HCT116 (cell line): ENCODE measurements at regions not wholly inside any gene's neighbourhood (a gene's known extent, or its start where the extent isn't known, plus 50 kb on each side); places are given as distances from the start of the nearest gene placed in this dataset.

Source experiments
- ATAC-seq: fragments of 200-7000 bp; cut with Tn5 transposase; 2 replicates; pipeline ENCODE4 v1.9.1; 2020; ENCODE audit warnings: mild to moderate bottlenecking, moderate library complexity
- BruUV-seq: library from RNA; stranded (reverse); fragments of 400-500 nt; replicated peaks from 2 replicates; lab custom pipeline; 2021; lab: Mats Ljungman, UMichigan
- CTCF ChIA-PET: fragments of 300-600 bp; sonication (Branson Sonifier 250); formaldehyde crosslinking; loops from one replicate; lab custom pipeline; 2021; ENCODE audit warnings: antibody characterized with exemption; lab: Charles Lee
- POLR2A ChIA-PET: fragments of 300-600, 350-600 bp; sonication (Branson Sonifier 250); formaldehyde crosslinking; loops from one replicate; lab custom pipeline; 2021; ENCODE audit warnings: antibody characterized with exemption; lab: Charles Lee
- RAD21 ChIA-PET, 2 experiments: fragments of 300-600 bp; sonication (Branson Sonifier 250); formaldehyde crosslinking; loops; one replicate each; lab custom pipeline; 2023; ENCODE audit warnings: low total read pairs in 2 of 2; ENCODE audit not compliant: uncharacterized antibody in 2 of 2, unreplicated experiment in 2 of 2, low non-redundant PET in 1 of 2; lab: Charles Lee
- DNase-seq: peaks from one replicate; pipeline ENCODE4 v3.0.0-alpha.2; 2010; ENCODE audit warnings: low read depth, low spot score
- H2AFZ ChIP-seq: fragments of 200-600 bp; shearing (Covaris generic), sonication (generic); 2 replicates; pipeline ENCODE4 v1.6.1; 2017; ENCODE audit warnings: low read depth, mixed run types, mixed read lengths, antibody characterized with exemption, low read length; ENCODE audit not compliant: poor library complexity, severe bottlenecking
- H3K27ac ChIP-seq: 2 replicates; pipeline ENCODE4 v1.5.1; 2012; ENCODE audit warnings: low read depth, low read length
- H3K27me3 ChIP-seq: fragments of 200-600 bp; sonication (generic); 2 replicates; pipeline ENCODE4 v1.6.1; 2016; ENCODE audit warnings: mixed run types, low read length, mixed read lengths; ENCODE audit not compliant: insufficient read depth
- H3K36me3 ChIP-seq, 2 experiments: fragments of 200-500 bp in 1 of 2; fragments of 200-600 bp in 1 of 2; sonication (Bioruptor generic) in 1 of 2; sonication (generic) in 1 of 2; 2 replicates each; pipeline versions ENCODE4 v1.5.1 to v1.6.1; 2014 to 2016; ENCODE audit warnings: low read length in 2 of 2, inconsistent platforms in 1 of 2, mixed read lengths in 1 of 2, mixed run types in 1 of 2; ENCODE audit not compliant: insufficient read depth in 2 of 2, control insufficient read depth in 1 of 2
- H3K4me1 ChIP-seq, 2 experiments: fragments of 200-600 bp in 1 of 2; sonication (generic) in 1 of 2; 2 replicates each; pipeline versions ENCODE4 v1.5.1 to v1.6.1; 2012 to 2017; ENCODE audit warnings: low read length in 2 of 2, inconsistent platforms in 1 of 2, mild to moderate bottlenecking in 1 of 2, mixed read lengths in 1 of 2, mixed run types in 1 of 2, moderate library complexity in 1 of 2; ENCODE audit not compliant: insufficient read depth in 2 of 2, control insufficient read depth in 1 of 2
- H3K4me2 ChIP-seq: fragments of 200-600 bp; sonication (generic); 2 replicates; pipeline ENCODE4 v1.6.1; 2017; ENCODE audit warnings: mixed run types, low read length, mixed read lengths
- H3K4me3 ChIP-seq, 2 experiments: fragments of 200-600 bp in 1 of 2; sonication (generic) in 1 of 2; replicated peaks in 1 of 2; 2 replicates each; pipeline ENCODE4 v1.5.1; 2011 to 2016; ENCODE audit warnings: low read length in 2 of 2, control low read depth in 1 of 2, low read depth in 1 of 2, mild to moderate bottlenecking in 1 of 2, mixed read lengths in 1 of 2, mixed run types in 1 of 2
- H3K79me2 ChIP-seq: fragments of 200-600 bp; sonication (generic); 2 replicates; pipeline ENCODE4 v1.6.1; 2017; ENCODE audit warnings: mild to moderate bottlenecking, mixed run types, low read length, moderate library complexity, mixed read lengths; ENCODE audit not compliant: insufficient read depth
- H3K9ac ChIP-seq: fragments of 200-600 bp; sonication (generic); 2 replicates; pipeline ENCODE4 v1.6.1; 2016; ENCODE audit warnings: low read length, mixed read lengths
- H3K9me2 ChIP-seq: fragments of 200-600 bp; sonication (generic), shearing (Covaris generic); 2 replicates; pipeline ENCODE4 v1.6.1; 2017; ENCODE audit warnings: mixed run types, mild to moderate bottlenecking, moderate library complexity; ENCODE audit not compliant: insufficient read depth
- H3K9me3 ChIP-seq, 2 experiments: fragments of 200-500 bp in 1 of 2; fragments of 200-600 bp in 1 of 2; sonication (Bioruptor generic) in 1 of 2; sonication (generic) in 1 of 2; 2 replicates each; pipeline ENCODE4 v1.6.1; 2014 to 2017; ENCODE audit warnings: low read length in 2 of 2, mixed read lengths in 2 of 2, inconsistent platforms in 1 of 2, low read depth in 1 of 2, mild to moderate bottlenecking in 1 of 2, mixed run types in 1 of 2, moderate library complexity in 1 of 2; ENCODE audit not compliant: control insufficient read depth in 1 of 2, insufficient read depth in 1 of 2
- H4K20me1 ChIP-seq: fragments of 200-600 bp; sonication (generic), shearing (Covaris generic); 2 replicates; pipeline ENCODE4 v1.6.1; 2017; ENCODE audit warnings: mixed run types, mild to moderate bottlenecking, moderate library complexity; ENCODE audit not compliant: insufficient read depth
- ATF3 ChIP-seq: IDR thresholded peaks from 2 replicates; pipeline ENCODE4 v1.6.1; 2012
- CEBPB ChIP-seq: IDR thresholded peaks from 2 replicates; pipeline ENCODE4 v1.6.1; 2012; ENCODE audit warnings: low read depth
- CTCF ChIP-seq, 3 experiments: fragments of 200-600 bp in 1 of 3; sonication (generic) in 1 of 3; IDR thresholded peaks in 2 of 3; conservative IDR thresholded peaks in 1 of 3; 2 replicates each; pipeline ENCODE4 v1.5.1; 2012 to 2017; ENCODE audit warnings: low read depth in 2 of 3, low read length in 2 of 3, antibody characterized with exemption in 1 of 3, borderline replicate concordance in 1 of 3, control low read depth in 1 of 3, mild to moderate bottlenecking in 1 of 3, mixed read lengths in 1 of 3, mixed run types in 1 of 3, moderate library complexity in 1 of 3; ENCODE audit not compliant: insufficient read depth in 1 of 3
- EGR1 ChIP-seq: IDR thresholded peaks from 2 replicates; pipeline ENCODE4 v1.6.1; 2012; ENCODE audit warnings: low read depth
- ELF1 ChIP-seq: IDR thresholded peaks from 2 replicates; pipeline ENCODE4 v1.6.1; 2012; ENCODE audit warnings: low read depth, borderline replicate concordance
- JUND ChIP-seq: IDR thresholded peaks from 2 replicates; pipeline ENCODE4 v1.6.1; 2012
- MAX ChIP-seq: IDR thresholded peaks from 2 replicates; pipeline ENCODE4 v1.6.1; 2012
- POLR2A ChIP-seq: IDR thresholded peaks from 2 replicates; pipeline ENCODE4 v1.7.0; 2011; ENCODE audit warnings: borderline replicate concordance; ENCODE audit not compliant: insufficient read depth, insufficient read length; ENCODE audit errors: extremely low read depth
- RAD21 ChIP-seq: IDR thresholded peaks from 2 replicates; pipeline ENCODE4 v1.6.1; 2012; ENCODE audit warnings: low read depth, mild to moderate bottlenecking
- REST ChIP-seq: IDR thresholded peaks from 2 replicates; pipeline ENCODE4 v1.6.1; 2012; ENCODE audit warnings: low read depth
- SIN3A ChIP-seq: IDR thresholded peaks from 2 replicates; pipeline ENCODE4 v1.6.1; 2012; ENCODE audit warnings: low read depth
- SP1 ChIP-seq: IDR thresholded peaks from 2 replicates; pipeline ENCODE4 v1.6.1; 2012; ENCODE audit warnings: low read depth
- SRF ChIP-seq: IDR thresholded peaks from 2 replicates; pipeline ENCODE4 v1.6.1; 2012; ENCODE audit warnings: low read depth
- YY1 ChIP-seq: IDR thresholded peaks from 2 replicates; pipeline ENCODE4 v1.6.1; 2011; ENCODE audit warnings: low read length, low read depth, moderate library complexity, mild to moderate bottlenecking; ENCODE audit not compliant: insufficient replicate concordance; ENCODE audit errors: extremely low read depth
- ZBTB33 ChIP-seq: IDR thresholded peaks from 2 replicates; pipeline ENCODE4 v1.6.1; 2011; ENCODE audit warnings: mild to moderate bottlenecking, low read length, moderate library complexity; ENCODE audit not compliant: insufficient replicate concordance; ENCODE audit errors: extremely low read depth
- ZFX ChIP-seq: fragments of 450-650 bp; IDR thresholded peaks from 2 replicates; pipeline ENCODE4 v1.6.1; 2017
- ZNF274 ChIP-seq: fragments of 200-500 bp; sonication (Bioruptor generic); IDR thresholded peaks from 2 replicates; pipeline ENCODE4 v1.6.1; 2014; ENCODE audit warnings: mild to moderate bottlenecking, low read depth, low read length, inconsistent platforms
- intact Hi-C: fragments of 100-400 bp; cut with micrococcal nuclease; formaldehyde crosslinking; loops from 2 replicates; pipeline ENCODE4 v1.10.0; 2022

GRCh38 chr7:22934473-22935065, 79.4 kb downstream of the HYCC1 start (continued):
- TF ChIP-seq SP1: no peak
- TF ChIP-seq MAX: no peak
- TF ChIP-seq JUND: no peak
- no peak for TF ChIP-seq ELF1
- TF ChIP-seq ZFX: no peak
- no peak for TF ChIP-seq SIN3A
- no peak for TF ChIP-seq ATF3
- no peak for TF ChIP-seq ZNF274

- Histone ChIP-seq H3K9me2 (no peaks in the 10 kb centered on the region), H3K79me2 (no peaks in the 10 kb centered on the region), H4K20me1 (no peaks in the 10 kb centered on the region), H3K27ac (no peak overlapping the region), H3K4me2 (no peak overlapping the region), H3K9me3 (no peaks in the 10 kb centered on the region), H2AFZ (no peak overlapping the region), H3K9ac (no peak overlapping the region), H3K4me3 (no peak overlapping the region), H3K4me1 (no peaks in the 10 kb centered on the region), H3K27me3 (no peaks in the 10 kb centered on the region), H3K36me3 (no peaks in the 10 kb centered on the region)
- CTCF ChIA-PET: no interaction called here
- ATAC-seq (no peak), DNase-seq (no peak)
- RAD21 ChIA-PET: no interaction called here
- intact Hi-C loops: no loop called here
- BruUV-seq: no TSS peak
- POLR2A ChIA-PET: no interaction called here
- no peak for TF ChIP-seq JUND
- no peak for TF ChIP-seq POLR2A
- TF ChIP-seq CEBPB: no peak
- no peak for TF ChIP-seq ZFX
- TF ChIP-seq EGR1: no peak
- no peak for TF ChIP-seq RAD21
- TF ChIP-seq REST: no peak
- TF ChIP-seq MAX: no peak
- no peak for TF ChIP-seq SRF
- TF ChIP-seq ATF3: no peak
- TF ChIP-seq SP1: no peak
- TF ChIP-seq CTCF (IDR thresholded peaks at IDR 0.05 in 2 of 3, conservative IDR thresholded peaks at IDR 0.05 in 1 of 3; ENCODE audit: borderline replicate concordance in 1 of 3, insufficient read depth in 1 of 3, low read depth in 2 of 3, low read length in 2 of 3): no peak
- TF ChIP-seq SIN3A: no peak
- no peak for TF ChIP-seq YY1
- no peak for TF ChIP-seq ZBTB33
These were observed 79.9 kb downstream of the HYCC1 start for GRCh38 chr7:22934023-22934422.
